Right renal pelvis (tissue), 4 donors: ENCODE measurements at regions not wholly inside any gene's neighbourhood (a gene's known extent, or its start where the extent isn't known, plus 50 kb on each side); places are given as distances from the start of the nearest gene placed in this dataset.

ENCODE experiments used
- DNase-seq, 4 donors: peaks; one replicate each; pipeline ENCODE4 v3.0.0-alpha.2; 2013; ENCODE audit warnings: low read depth in 4 of 4, low spot score in 3 of 4, missing footprints in 1 of 4

- DNase-seq: no peak
Measured at GRCh38 chr14:104290058-104290667, 151.8 kb downstream of the KIF26A start.

GRCh38 chr14:104290756-104291122 is 152.4 kb downstream of the KIF26A start:
- no peak for DNase-seq

- DNase-seq: no peak
Measured at GRCh38 chr14:104291123-104292000, 153.0 kb downstream of the KIF26A start.

DNA sequence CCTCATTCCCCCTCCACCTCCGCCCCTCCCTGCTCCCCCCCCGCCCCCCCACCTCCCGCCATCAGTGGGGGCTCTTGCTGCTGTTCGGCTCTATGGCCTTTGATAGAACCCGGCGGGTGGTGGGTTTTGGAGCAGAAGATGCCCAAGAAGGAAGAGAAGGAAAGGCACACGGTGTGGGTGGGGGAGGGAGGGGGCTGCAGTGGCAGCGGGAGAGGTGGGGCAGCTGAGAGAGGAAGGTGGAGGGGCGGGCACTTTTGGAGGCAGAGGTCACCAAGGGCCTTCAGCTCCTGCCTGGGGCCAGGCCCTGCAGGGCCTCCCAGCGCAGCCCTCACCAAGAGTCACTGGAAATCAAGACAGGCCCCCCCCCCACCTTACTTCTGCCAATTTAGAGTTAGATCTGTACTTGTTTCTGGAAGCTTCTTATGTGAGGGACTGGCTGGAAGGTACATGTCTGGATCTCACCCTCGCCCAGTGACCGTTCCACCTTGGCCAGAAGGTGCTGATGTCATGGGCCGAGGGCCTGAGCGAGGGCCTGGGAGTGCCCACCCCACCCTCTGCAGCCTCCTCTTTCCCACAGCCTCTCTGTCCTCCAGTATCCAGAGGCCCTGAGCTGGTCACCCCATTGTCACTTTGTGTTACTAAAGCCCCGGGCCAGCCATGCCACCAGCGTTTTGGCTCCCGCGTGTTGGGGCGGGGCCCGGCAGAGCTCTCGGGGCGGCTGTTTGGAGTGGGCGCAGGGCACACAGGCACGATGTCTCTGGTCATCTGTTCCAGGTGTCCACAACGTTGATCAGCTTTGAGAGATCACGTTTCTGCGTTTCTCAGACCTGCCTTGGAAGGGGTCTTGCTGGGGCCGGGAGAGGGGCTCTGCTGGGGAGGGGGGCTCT is 153.9 kb downstream of the KIF26A start:
- DNase-seq: no peak

- no peak for DNase-seq
Measured at GRCh38 chr14:104293231-104293841, 154.9 kb downstream of the KIF26A start.

GRCh38 chr14:104293851-104294627 is 155.7 kb downstream of the KIF26A start:
- no peak for DNase-seq

DNA sequence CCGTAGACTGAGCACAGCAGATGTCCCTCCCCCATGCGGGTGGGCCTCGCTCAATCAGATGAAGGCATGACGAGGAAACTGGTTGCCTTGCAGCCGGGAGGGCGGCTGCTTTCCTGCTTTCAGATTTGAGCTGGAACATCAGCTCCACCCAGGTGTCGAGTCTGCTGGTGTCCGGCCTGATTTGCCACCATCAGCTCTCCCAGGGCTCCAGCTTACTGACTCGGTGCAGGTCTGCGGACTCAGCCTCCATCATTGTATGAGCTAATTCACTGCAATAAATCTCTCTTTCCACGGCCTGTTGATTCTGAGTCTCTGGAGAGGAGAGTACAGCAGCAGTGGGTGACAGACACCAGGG is 156.2 kb downstream of the KIF26A start:
- peak in 1 of 4 donors; percentile 18 for DNase-seq

DNA sequence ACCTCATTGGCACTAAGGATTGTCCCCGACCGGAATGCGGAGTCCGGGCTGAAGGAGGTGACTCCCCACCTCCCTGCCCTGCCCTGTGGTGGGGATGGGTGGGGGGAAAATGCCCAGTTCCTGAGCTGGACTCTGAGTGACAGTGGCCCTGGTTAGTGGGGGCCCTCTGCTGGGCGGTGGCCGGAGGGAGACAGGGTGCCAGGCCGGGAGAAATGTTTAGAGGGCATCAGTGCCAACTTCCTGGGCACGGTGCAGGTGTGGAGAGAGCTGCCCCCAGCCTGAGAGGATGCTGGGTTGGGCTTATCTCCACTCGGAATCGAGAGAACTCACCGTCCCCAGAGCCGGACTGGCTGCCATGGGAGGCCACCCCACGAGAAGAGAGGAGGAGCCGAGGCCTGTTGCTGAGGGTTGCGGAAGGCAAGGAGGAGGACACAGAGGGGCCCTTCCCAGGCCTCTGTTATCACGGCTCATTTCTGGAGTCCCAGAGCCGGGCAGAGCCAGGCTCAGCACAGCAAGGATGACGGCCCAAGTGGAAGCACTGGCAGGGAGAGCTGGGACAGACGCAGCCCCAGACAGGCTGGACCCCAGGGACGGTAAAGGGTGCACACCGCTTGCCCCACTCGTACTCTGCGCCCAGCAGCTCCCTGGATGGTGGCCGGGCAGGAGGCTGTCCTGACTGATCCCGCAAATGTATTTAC is 156.7 kb downstream of the KIF26A start:
- DNase-seq: no peak

- no peak for DNase-seq
Measured at GRCh38 chr14:104295681-104296387, 157.4 kb downstream of the KIF26A start.

DNA sequence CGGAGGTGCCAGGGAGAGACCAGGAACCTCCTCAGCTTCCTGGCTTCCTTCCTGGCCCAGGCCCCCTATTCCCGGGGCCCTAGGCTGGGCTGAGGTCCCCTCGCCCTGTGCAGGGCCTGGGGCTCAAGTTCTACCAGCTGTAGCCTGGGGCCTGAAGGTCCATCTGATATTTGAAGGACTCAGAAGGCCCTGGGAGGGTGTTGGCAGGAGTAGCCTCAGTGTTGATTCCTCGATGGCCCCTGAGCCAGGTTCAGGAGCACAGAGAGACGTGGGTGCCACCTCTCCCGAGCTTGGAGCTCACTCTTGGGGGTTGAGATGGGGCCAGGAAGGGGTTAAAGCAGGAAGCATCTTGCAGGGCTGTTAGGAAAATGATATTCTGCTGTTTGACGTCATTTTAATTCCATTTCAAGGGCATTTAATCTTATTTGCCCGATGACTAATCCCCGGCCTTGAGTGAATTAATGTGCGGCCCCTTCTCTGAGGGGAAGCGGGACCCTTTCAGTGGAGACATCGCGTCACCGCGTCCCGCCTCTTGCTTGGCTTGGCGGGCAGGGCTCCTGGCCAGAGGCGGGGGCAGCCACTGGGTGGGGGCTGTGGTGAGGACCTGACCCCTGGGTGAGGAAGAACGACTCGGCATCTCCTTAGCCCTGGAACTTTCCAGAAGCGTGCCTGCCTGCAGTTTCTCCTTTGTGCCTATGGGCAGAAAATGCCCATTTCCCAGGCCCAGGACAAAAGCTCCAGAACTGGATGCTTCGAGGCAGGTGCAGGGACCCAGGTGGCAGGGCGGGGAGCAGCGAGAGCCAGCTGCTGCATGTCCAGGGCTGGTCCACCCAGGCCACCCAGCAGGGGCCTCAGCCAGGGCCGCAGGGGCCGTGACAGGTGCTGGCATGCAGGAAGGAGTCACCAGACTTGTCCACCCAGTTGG is 158.3 kb downstream of the KIF26A start:
- DNase-seq: no peak

DNA sequence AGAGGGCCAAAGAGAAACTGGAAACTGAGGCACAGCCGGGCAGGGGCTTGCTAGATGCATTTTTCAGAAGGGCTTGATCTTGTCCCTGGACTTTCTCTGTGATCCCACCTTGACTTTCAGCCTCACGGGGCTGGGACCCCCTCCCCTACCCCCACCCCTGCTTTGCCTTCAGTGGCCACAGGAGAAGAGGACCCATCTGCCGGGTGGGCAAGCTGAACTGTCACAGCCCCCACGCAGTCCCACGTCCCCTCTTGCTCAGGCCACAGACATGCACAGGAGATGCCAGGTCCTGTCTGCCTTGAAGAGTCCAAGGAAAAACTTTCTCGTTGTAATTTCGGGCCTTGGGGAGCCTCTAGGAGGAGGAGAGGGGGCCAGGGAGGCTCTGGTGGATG is 158.9 kb downstream of the KIF26A start:
- no peak for DNase-seq

DNA sequence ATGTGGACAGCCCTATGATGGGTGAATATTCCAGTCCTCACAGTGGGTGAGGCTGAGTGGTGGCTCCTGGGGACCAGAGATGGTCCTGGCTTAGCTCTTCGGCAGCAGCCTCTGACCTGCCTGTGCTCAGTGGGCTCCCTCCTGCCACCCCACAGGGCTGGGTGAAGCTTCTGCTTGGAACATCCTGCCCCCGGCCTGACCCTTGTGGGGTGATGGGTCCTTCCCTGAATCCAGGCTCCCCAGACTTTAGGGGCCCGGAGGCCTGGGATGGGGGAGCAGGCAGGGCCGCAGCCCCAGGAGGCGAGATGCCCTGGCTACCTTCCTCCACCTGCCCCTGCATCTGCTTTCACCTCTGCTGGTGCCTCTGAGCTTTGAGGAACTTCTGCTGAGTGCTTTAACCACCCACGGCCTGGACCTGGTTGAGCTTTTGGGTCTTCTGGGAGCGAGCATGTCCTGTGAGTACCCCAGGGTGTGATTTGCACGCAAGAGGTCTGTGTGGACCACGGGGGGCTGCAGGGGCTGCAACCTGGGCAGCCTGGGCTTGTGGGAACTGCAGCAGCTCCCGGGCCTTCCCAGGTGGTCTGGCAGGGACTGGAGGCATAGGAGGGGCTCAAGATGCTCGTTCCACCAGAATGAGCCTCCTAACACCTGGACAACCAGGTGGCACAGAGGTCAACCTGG is 159.5 kb downstream of the KIF26A start:
- DNase-seq: no peak

- DNase-seq: no peak
Measured at GRCh38 chr14:104298458-104298857, 160.1 kb downstream of the KIF26A start.

DNA sequence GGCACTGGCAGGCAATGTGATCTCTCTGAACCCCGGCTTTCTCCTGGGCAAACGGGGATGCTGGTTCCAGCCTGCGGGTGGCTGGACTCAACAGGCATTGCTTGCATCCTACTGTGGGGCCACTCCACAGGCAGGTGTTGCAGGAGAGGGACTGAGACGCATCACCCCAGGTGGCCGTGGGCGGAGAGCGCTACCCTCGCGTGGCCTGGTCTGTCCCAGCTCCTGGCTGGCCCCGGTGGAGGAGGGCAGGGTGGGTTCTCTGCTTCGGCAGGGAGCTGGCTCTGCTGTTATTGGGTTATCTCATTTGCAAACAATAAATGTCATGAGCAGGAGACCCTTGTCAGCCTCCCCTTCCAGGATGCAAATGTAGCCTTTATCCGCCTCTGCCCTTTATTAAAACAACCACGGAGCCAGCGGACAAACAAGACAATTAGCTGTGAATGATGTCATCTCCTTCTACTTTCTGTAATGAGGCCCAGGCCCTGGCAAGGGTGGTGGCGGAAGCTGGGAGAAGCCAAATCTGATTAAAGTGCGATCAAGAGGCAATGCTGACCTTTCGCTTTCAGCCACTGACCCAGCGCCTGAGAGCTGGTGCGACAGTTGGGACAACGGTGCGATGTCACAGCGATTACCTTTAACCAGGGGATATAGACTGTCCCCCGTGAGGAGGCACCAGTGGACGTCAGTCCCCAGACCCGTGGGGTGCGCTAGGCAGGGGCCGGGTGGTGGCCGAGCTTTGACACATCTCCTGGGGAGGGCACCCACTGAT is 161.8 kb downstream of the KIF26A start:
- no peak for DNase-seq

GRCh38 chr14:104301731-104302460 is 163.5 kb downstream of the KIF26A start:
- DNase-seq: no peak
